HEK293 (cell line): ENCODE measurements at regions not wholly inside any gene's neighbourhood (a gene's known extent, or its start where the extent isn't known, plus 50 kb on each side); places are given as distances from the start of the nearest gene placed in this dataset.

ENCODE experiments used
- GLIS1 ChIP-seq: fragments of 450-650 bp; formaldehyde crosslinking; IDR thresholded peaks from 2 replicates; pipeline ENCODE4 v1.5.1; 2016; ENCODE audit warnings: missing biosample characterization, missing genetic modification characterization
- SP2 ChIP-seq: fragments of 450-650 bp; formaldehyde crosslinking; IDR thresholded peaks from 2 replicates; pipeline ENCODE4 v1.5.1; 2016; ENCODE audit warnings: missing biosample characterization, missing genetic modification characterization
- WT1 ChIP-seq: fragments of 450-650 bp; formaldehyde crosslinking; IDR thresholded peaks from 2 replicates; pipeline ENCODE4 v1.5.1; 2016; ENCODE audit warnings: missing biosample characterization, missing genetic modification characterization
- ZBTB11 ChIP-seq: fragments of 450-650 bp; formaldehyde crosslinking; conservative IDR thresholded peaks from 2 replicates; pipeline ENCODE4 v1.5.1; 2016; ENCODE audit warnings: low read depth, missing biosample characterization, missing genetic modification characterization
- ZBTB26 ChIP-seq: fragments of 450-650 bp; formaldehyde crosslinking; optimal IDR thresholded peaks from 2 replicates; pipeline ENCODE3; 2016; ENCODE audit warnings: missing biosample characterization, mild to moderate bottlenecking, missing genetic modification characterization
- ZBTB8A ChIP-seq: fragments of 450-650 bp; formaldehyde crosslinking; IDR thresholded peaks from 2 replicates; pipeline ENCODE4 v1.5.1; 2016; ENCODE audit warnings: missing biosample characterization, missing genetic modification characterization
- ZFP3 ChIP-seq: fragments of 450-650 bp; formaldehyde crosslinking; IDR thresholded peaks from 2 replicates; pipeline ENCODE4 v1.5.1; 2016; ENCODE audit warnings: low read depth, missing biosample characterization, missing genetic modification characterization
- ZFP37 ChIP-seq: fragments of 450-650 bp; formaldehyde crosslinking; IDR thresholded peaks from 2 replicates; pipeline ENCODE4 v1.5.1; 2016; ENCODE audit warnings: missing biosample characterization, missing genetic modification characterization
- ZIC2 ChIP-seq: fragments of 450-650 bp; formaldehyde crosslinking; IDR thresholded peaks from 2 replicates; pipeline ENCODE4 v1.5.1; 2016; ENCODE audit warnings: missing biosample characterization, missing genetic modification characterization
- ZNF133 ChIP-seq: fragments of 450-650 bp; formaldehyde crosslinking; IDR thresholded peaks from 2 replicates; pipeline ENCODE4 v1.5.1; 2016; ENCODE audit warnings: missing biosample characterization, missing genetic modification characterization
- ZNF2 ChIP-seq: fragments of 450-650 bp; formaldehyde crosslinking; IDR thresholded peaks from 2 replicates; pipeline ENCODE4 v1.5.1; 2016; ENCODE audit warnings: missing biosample characterization, missing genetic modification characterization
- ZNF211 ChIP-seq: fragments of 450-650 bp; formaldehyde crosslinking; IDR thresholded peaks from 2 replicates; pipeline ENCODE4 v1.5.1; 2016; ENCODE audit warnings: low read depth, missing biosample characterization, missing genetic modification characterization
- ZNF341 ChIP-seq: fragments of 450-650 bp; formaldehyde crosslinking; IDR thresholded peaks from 2 replicates; pipeline ENCODE4; 2016; ENCODE audit warnings: low read depth, missing biosample characterization, missing genetic modification characterization
- ZNF354C ChIP-seq: fragments of 450-650 bp; formaldehyde crosslinking; IDR thresholded peaks from 2 replicates; pipeline ENCODE4 v1.5.1; 2016; ENCODE audit warnings: missing biosample characterization, missing genetic modification characterization, low read depth, borderline replicate concordance
- ZNF426 ChIP-seq: fragments of 450-650 bp; formaldehyde crosslinking; IDR thresholded peaks from 2 replicates; pipeline ENCODE4 v1.5.1; 2017; ENCODE audit warnings: missing biosample characterization, missing genetic modification characterization, mild to moderate bottlenecking, inconsistent platforms, moderate library complexity
- ZNF701 ChIP-seq: fragments of 450-650 bp; formaldehyde crosslinking; IDR thresholded peaks from 2 replicates; pipeline ENCODE4 v1.5.1; 2016; ENCODE audit warnings: missing biosample characterization, missing genetic modification characterization
- ZNF76 ChIP-seq: fragments of 450-650 bp; formaldehyde crosslinking; IDR thresholded peaks from 2 replicates; pipeline ENCODE4; 2016; ENCODE audit warnings: low read depth, missing biosample characterization, missing genetic modification characterization, borderline replicate concordance
- ZXDB ChIP-seq: fragments of 450-650 bp; formaldehyde crosslinking; IDR thresholded peaks from 2 replicates; pipeline ENCODE4 v1.5.1; 2016; ENCODE audit warnings: missing biosample characterization, missing genetic modification characterization
- TF ChIP-seq, protein P1 (sequence below): fragments of 450-650 bp; formaldehyde crosslinking; IDR thresholded peaks from 2 replicates; pipeline ENCODE4 v1.5.1; 2016; ENCODE audit warnings: missing biosample characterization, missing genetic modification characterization
- TF ChIP-seq, protein P2 (sequence below): fragments of 450-650 bp; formaldehyde crosslinking; IDR thresholded peaks from 2 replicates; pipeline ENCODE4 v1.5.1; 2016; ENCODE audit warnings: missing biosample characterization, missing genetic modification characterization
- TF ChIP-seq, protein P3 (sequence below): fragments of 450-650 bp; formaldehyde crosslinking; IDR thresholded peaks from 2 replicates; pipeline ENCODE4 v1.5.1; 2016; ENCODE audit warnings: missing biosample characterization, missing genetic modification characterization, low read depth
- TF ChIP-seq, protein P4 (sequence below): fragments of 450-650 bp; formaldehyde crosslinking; IDR thresholded peaks from 2 replicates; pipeline ENCODE4 v1.5.1; 2016; ENCODE audit warnings: missing biosample characterization, missing genetic modification characterization
- TF ChIP-seq, protein P5 (sequence below): fragments of 450-650 bp; formaldehyde crosslinking; IDR thresholded peaks from 2 replicates; pipeline ENCODE4 v1.5.1; 2017; ENCODE audit warnings: missing biosample characterization, mild to moderate bottlenecking, missing genetic modification characterization, moderate library complexity

DNA sequence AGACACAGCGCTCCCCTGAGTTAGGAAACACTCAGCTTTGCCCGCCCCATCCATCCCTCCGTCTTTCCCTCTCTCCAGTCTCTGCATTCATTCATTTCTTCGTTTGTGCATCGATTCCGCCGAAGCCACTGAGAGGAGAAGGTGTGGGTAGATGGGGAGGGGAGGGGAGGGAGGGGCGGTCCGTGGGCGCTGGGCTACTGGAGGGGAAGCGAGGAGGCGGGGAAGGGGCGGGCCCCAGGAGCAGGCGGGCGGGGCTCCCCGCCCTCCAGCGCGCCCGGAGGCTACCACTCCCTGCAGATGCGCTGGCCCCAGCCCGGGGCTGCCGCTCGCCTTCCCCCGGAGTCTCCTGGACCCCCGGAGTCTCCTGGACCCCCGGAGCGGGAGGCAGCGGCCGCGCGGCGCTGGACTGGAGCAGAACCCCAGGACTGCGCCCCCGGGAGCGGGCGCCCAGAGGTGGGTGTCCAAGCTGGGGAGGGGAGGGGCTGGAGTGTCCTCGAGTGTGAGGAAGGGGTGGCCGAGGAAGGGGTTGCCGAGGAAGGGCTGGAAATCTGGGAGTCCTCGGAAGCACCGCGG lies 159.5 kb downstream of the C9orf152 start (continued):
- peak; percentile 36 for TF ChIP-seq ZBTB26 (tag by site-specific recombination)
- peak; percentile 73 for TF ChIP-seq ZIC2 (tag by site-specific recombination)
- TF ChIP-seq, protein P1, sequence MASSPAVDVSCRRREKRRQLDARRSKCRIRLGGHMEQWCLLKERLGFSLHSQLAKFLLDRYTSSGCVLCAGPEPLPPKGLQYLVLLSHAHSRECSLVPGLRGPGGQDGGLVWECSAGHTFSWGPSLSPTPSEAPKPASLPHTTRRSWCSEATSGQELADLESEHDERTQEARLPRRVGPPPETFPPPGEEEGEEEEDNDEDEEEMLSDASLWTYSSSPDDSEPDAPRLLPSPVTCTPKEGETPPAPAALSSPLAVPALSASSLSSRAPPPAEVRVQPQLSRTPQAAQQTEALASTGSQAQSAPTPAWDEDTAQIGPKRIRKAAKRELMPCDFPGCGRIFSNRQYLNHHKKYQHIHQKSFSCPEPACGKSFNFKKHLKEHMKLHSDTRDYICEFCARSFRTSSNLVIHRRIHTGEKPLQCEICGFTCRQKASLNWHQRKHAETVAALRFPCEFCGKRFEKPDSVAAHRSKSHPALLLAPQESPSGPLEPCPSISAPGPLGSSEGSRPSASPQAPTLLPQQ (tag by site-specific recombination), result 0 out of 2 replicates have a peak, but pooled peaks have one; percentile 27
- TF ChIP-seq ZXDB (tag by site-specific recombination), result no peak
- TF ChIP-seq ZNF426, result no peak
- no peak for TF ChIP-seq ZNF701 (tag by site-specific recombination)
- TF ChIP-seq ZFP3 (tag by site-specific recombination), result no peak
- TF ChIP-seq ZNF2 (tag by site-specific recombination), result no peak
- no peak for TF ChIP-seq ZFP37 (tag by site-specific recombination)
- TF ChIP-seq ZNF341 (tag by site-specific recombination), result no peak
- no peak for TF ChIP-seq ZBTB11 (tag by site-specific recombination)
- peak; percentile 80 for TF ChIP-seq ZBTB8A (tag by site-specific recombination)
- peak; percentile 56 for TF ChIP-seq SP2 (tag by site-specific recombination)
- TF ChIP-seq ZNF76 (tag by site-specific recombination), result no peak
- TF ChIP-seq, protein P2, sequence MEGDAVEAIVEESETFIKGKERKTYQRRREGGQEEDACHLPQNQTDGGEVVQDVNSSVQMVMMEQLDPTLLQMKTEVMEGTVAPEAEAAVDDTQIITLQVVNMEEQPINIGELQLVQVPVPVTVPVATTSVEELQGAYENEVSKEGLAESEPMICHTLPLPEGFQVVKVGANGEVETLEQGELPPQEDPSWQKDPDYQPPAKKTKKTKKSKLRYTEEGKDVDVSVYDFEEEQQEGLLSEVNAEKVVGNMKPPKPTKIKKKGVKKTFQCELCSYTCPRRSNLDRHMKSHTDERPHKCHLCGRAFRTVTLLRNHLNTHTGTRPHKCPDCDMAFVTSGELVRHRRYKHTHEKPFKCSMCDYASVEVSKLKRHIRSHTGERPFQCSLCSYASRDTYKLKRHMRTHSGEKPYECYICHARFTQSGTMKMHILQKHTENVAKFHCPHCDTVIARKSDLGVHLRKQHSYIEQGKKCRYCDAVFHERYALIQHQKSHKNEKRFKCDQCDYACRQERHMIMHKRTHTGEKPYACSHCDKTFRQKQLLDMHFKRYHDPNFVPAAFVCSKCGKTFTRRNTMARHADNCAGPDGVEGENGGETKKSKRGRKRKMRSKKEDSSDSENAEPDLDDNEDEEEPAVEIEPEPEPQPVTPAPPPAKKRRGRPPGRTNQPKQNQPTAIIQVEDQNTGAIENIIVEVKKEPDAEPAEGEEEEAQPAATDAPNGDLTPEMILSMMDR (tag by site-specific recombination), result no peak
- TF ChIP-seq GLIS1, result peak; percentile 95
- TF ChIP-seq, protein P3, sequence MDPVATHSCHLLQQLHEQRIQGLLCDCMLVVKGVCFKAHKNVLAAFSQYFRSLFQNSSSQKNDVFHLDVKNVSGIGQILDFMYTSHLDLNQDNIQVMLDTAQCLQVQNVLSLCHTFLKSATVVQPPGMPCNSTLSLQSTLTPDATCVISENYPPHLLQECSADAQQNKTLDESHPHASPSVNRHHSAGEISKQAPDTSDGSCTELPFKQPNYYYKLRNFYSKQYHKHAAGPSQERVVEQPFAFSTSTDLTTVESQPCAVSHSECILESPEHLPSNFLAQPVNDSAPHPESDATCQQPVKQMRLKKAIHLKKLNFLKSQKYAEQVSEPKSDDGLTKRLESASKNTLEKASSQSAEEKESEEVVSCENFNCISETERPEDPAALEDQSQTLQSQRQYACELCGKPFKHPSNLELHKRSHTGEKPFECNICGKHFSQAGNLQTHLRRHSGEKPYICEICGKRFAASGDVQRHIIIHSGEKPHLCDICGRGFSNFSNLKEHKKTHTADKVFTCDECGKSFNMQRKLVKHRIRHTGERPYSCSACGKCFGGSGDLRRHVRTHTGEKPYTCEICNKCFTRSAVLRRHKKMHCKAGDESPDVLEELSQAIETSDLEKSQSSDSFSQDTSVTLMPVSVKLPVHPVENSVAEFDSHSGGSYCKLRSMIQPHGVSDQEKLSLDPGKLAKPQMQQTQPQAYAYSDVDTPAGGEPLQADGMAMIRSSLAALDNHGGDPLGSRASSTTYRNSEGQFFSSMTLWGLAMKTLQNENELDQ (tag by site-specific recombination), result no peak
- TF ChIP-seq, protein P4, sequence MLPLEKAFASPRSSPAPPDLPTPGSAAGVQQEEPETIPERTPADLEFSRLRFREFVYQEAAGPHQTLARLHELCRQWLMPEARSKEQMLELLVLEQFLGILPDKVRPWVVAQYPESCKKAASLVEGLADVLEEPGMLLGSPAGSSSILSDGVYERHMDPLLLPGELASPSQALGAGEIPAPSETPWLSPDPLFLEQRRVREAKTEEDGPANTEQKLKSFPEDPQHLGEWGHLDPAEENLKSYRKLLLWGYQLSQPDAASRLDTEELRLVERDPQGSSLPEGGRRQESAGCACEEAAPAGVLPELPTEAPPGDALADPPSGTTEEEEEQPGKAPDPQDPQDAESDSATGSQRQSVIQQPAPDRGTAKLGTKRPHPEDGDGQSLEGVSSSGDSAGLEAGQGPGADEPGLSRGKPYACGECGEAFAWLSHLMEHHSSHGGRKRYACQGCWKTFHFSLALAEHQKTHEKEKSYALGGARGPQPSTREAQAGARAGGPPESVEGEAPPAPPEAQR (tag by site-specific recombination), result no peak
- TF ChIP-seq, protein P5, sequence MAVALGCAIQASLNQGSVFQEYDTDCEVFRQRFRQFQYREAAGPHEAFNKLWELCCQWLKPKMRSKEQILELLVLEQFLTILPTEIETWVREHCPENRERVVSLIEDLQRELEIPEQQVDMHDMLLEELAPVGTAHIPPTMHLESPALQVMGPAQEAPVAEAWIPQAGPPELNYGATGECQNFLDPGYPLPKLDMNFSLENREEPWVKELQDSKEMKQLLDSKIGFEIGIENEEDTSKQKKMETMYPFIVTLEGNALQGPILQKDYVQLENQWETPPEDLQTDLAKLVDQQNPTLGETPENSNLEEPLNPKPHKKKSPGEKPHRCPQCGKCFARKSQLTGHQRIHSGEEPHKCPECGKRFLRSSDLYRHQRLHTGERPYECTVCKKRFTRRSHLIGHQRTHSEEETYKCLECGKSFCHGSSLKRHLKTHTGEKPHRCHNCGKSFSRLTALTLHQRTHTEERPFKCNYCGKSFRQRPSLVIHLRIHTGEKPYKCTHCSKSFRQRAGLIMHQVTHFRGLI (tag by site-specific recombination), result no peak
- TF ChIP-seq ZNF354C (tag by site-specific recombination), result no peak
- TF ChIP-seq ZNF133 (tag by site-specific recombination), result no peak
- no peak for TF ChIP-seq ZNF211 (tag by site-specific recombination)
- no peak for TF ChIP-seq WT1 (tag by site-specific recombination)
